Smooth muscle cell (in vitro differentiated cells): ENCODE measurements at regions not wholly inside any gene's neighbourhood (a gene's known extent, or its start where the extent isn't known, plus 50 kb on each side); places are given as distances from the start of the nearest gene placed in this dataset.

Experiments used
- DNase-seq: peaks from one replicate; lab custom pipeline; 2025; ENCODE audit not compliant: unreplicated experiment; lab: John Stamatoyannopoulos, UW
- H2AFZ ChIP-seq: fragments of 200-600 bp; sonication (generic); 2 replicates; pipeline ENCODE4 v1.6.0; 2016; ENCODE audit warnings: antibody characterized with exemption, low read depth, mild to moderate bottlenecking
- H3F3A ChIP-seq: fragments of 200-600 bp; sonication (generic); 2 replicates; pipeline ENCODE4 v1.6.0; 2017; ENCODE audit warnings: antibody characterized with exemption, low read depth
- H3K27ac ChIP-seq: fragments of 200-600 bp; sonication (generic); 2 replicates; pipeline ENCODE4 v1.5.1; 2016; ENCODE audit warnings: low read depth, mild to moderate bottlenecking
- H3K27me3 ChIP-seq: fragments of 200-600 bp; sonication (generic); 2 replicates; pipeline ENCODE4 v1.6.1; 2016; ENCODE audit warnings: low read depth, mild to moderate bottlenecking
- H3K36me3 ChIP-seq: fragments of 200-600 bp; sonication (generic); 2 replicates; pipeline ENCODE4 v1.5.1; 2016; ENCODE audit warnings: low read depth
- H3K4me1 ChIP-seq: fragments of 200-600 bp; sonication (generic); 2 replicates; pipeline ENCODE4 v1.5.1; 2016; ENCODE audit warnings: low read depth
- H3K4me2 ChIP-seq: fragments of 200-600 bp; sonication (generic); 2 replicates; pipeline ENCODE4 v1.6.0; 2016; ENCODE audit warnings: mild to moderate bottlenecking
- H3K4me3 ChIP-seq: fragments of 200-600 bp; sonication (generic); 2 replicates; pipeline ENCODE4 v1.5.1; 2016; ENCODE audit warnings: mild to moderate bottlenecking
- H3K79me2 ChIP-seq: fragments of 200-600 bp; sonication (generic); 2 replicates; pipeline ENCODE4 v1.6.0; 2016; ENCODE audit warnings: low read depth, mild to moderate bottlenecking
- H3K9ac ChIP-seq: fragments of 200-600 bp; sonication (generic); 2 replicates; pipeline ENCODE4 v1.6.0; 2016; ENCODE audit warnings: low read depth
- H3K9me3 ChIP-seq: fragments of 200-600 bp; sonication (generic); replicated peaks from 2 replicates; pipeline ENCODE4 v1.5.1; 2016; ENCODE audit warnings: low read depth
- H4K20me1 ChIP-seq: fragments of 200-600 bp; sonication (generic); 2 replicates; pipeline ENCODE4 v1.6.0; 2016; ENCODE audit warnings: low read depth
- WGBS: methylation state at CpG from one replicate; pipeline ENCODE4 v1.1.7; 2016; ENCODE audit warnings: low lambda C conversion rate; 5-methylcytosine and 5-hydroxymethylcytosine counted together
- TF ChIP-seq, protein P1 (sequence below): fragments of 200-600 bp; sonication (generic); IDR thresholded peaks from 2 replicates; pipeline ENCODE4 v1.5.1; 2017; ENCODE audit warnings: borderline replicate concordance, mild to moderate bottlenecking, antibody characterized with exemption; ENCODE audit not compliant: insufficient read depth, poor library complexity, severe bottlenecking

DNA sequence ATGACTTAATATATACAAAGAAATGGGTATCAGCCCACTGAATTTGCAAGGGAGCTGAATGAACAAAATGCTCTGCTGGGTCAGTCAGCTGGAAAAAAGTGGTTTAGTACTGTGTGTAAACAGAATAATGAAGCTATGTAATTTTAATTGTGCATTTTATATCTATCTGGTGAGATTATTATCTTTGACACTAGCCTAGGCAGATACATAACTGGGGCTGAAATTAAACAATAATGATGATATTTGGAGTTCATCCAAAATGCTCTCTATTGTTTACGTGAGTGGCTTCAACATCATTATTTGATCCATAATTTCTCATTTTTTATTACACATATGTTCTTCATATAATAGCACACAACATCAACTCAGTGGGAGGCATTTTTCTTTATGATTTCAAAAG is 208.5 kb upstream of the SNX7 start:
- H3K4me3 ChIP-seq: no peak overlapping the region
- no peaks in the 10 kb centered on the region for H3K79me2 ChIP-seq
- H3K9ac ChIP-seq: no peak overlapping the region
- H3K27ac ChIP-seq: no peak overlapping the region
- no peaks in the 10 kb centered on the region for H4K20me1 ChIP-seq
- no peaks in the 10 kb centered on the region for H3K9me3 ChIP-seq
- no peak overlapping the region for H2AFZ ChIP-seq
- H3K4me1 ChIP-seq: no peaks in the 10 kb centered on the region
- H3K27me3 ChIP-seq: no peaks in the 10 kb centered on the region
- no peak overlapping the region for H3K4me2 ChIP-seq
- no peak for DNase-seq
- H3F3A ChIP-seq: no peaks in the 10 kb centered on the region
- H3K36me3 ChIP-seq: no peaks in the 10 kb centered on the region
- WGBS: 97% methylated on average over 1 of the region's 1 CpG
- TF ChIP-seq, protein P1, sequence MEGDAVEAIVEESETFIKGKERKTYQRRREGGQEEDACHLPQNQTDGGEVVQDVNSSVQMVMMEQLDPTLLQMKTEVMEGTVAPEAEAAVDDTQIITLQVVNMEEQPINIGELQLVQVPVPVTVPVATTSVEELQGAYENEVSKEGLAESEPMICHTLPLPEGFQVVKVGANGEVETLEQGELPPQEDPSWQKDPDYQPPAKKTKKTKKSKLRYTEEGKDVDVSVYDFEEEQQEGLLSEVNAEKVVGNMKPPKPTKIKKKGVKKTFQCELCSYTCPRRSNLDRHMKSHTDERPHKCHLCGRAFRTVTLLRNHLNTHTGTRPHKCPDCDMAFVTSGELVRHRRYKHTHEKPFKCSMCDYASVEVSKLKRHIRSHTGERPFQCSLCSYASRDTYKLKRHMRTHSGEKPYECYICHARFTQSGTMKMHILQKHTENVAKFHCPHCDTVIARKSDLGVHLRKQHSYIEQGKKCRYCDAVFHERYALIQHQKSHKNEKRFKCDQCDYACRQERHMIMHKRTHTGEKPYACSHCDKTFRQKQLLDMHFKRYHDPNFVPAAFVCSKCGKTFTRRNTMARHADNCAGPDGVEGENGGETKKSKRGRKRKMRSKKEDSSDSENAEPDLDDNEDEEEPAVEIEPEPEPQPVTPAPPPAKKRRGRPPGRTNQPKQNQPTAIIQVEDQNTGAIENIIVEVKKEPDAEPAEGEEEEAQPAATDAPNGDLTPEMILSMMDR: no peak

GRCh38 chr1:98452162-98452561 is 209.4 kb upstream of the SNX7 start:
- Histone ChIP-seq H3K4me2 (no peak overlapping the region), H4K20me1 (no peaks in the 10 kb centered on the region), H3K4me3 (no peak overlapping the region), H3K79me2 (no peaks in the 10 kb centered on the region), H3K27me3 (no peaks in the 10 kb centered on the region), H3K4me1 (no peaks in the 10 kb centered on the region), H3K27ac (no peak overlapping the region), H3K9me3 (no peaks in the 10 kb centered on the region), H3K36me3 (no peaks in the 10 kb centered on the region), H3F3A (no peaks in the 10 kb centered on the region), H2AFZ (no peak overlapping the region), H3K9ac (no peak overlapping the region)
- WGBS: 80% methylated on average over 2 of the region's 2 CpGs
- DNase-seq: no peak
- TF ChIP-seq, protein P1: no peak

GRCh38 chr1:98441281-98441680 is 220.2 kb upstream of the SNX7 start:
- no peak overlapping the region for H2AFZ ChIP-seq

GRCh38 chr1:98439471-98439870 is 222.1 kb upstream of the SNX7 start:
- Histone ChIP-seq H2AFZ (no peak overlapping the region), H3K27ac (no peak overlapping the region), H3K36me3 (no peaks in the 10 kb centered on the region), H4K20me1 (no peaks in the 10 kb centered on the region), H3K4me1 (no peaks in the 10 kb centered on the region), H3K9me3 (no peaks in the 10 kb centered on the region), H3K4me2 (no peak overlapping the region), H3K9ac (no peak overlapping the region), H3K4me3 (no peak overlapping the region), H3K27me3 (no peaks in the 10 kb centered on the region), H3K79me2 (no peaks in the 10 kb centered on the region), H3F3A (no peaks in the 10 kb centered on the region)
- WGBS: 93% methylated on average over 2 of the region's 2 CpGs
- TF ChIP-seq, protein P1: no peak
- DNase-seq: no peak

More at GRCh38 chr1:98441281-98441680, 220.2 kb upstream of the SNX7 start:
- Histone ChIP-seq H3K9ac (no peak overlapping the region), H3K79me2 (no peaks in the 10 kb centered on the region), H3K9me3 (no peaks in the 10 kb centered on the region), H3K4me3 (no peak overlapping the region), H3K4me1 (no peaks in the 10 kb centered on the region), H3K4me2 (no peak overlapping the region), H3K36me3 (no peaks in the 10 kb centered on the region), H4K20me1 (no peaks in the 10 kb centered on the region), H3K27ac (no peak overlapping the region), H3K27me3 (no peaks in the 10 kb centered on the region), H3F3A (no peaks in the 10 kb centered on the region)
- WGBS: 97% methylated on average over 1 of the region's 1 CpG
- TF ChIP-seq, protein P1: no peak
- DNase-seq: no peak
